ENCODE measurements at regions not wholly inside any gene's neighbourhood (a gene's known extent, or its start where the extent isn't known, plus 50 kb on each side); places are given as distances from the start of the nearest gene placed in this dataset.

GRCh38 chr21:17231124-17231523 is 281.7 kb upstream of the CXADR start:
- Histone ChIP-seq H4K20me1 (ENCODE audit: insufficient read depth, low read length) (no peaks in the 10 kb centered on the region), H3K36me3 (ENCODE audit: insufficient read depth, low read length) (no peaks in the 10 kb centered on the region), H3K27ac (ENCODE audit: low read depth, low read length) (no peak overlapping the region), H3K4me2 (ENCODE audit: insufficient read depth, low read length) (no peak overlapping the region), H3K27me3 (ENCODE audit: insufficient read depth, low read length) (no peaks in the 10 kb centered on the region), H3K79me2 (ENCODE audit: insufficient read depth, low read length) (no peaks in the 10 kb centered on the region), H3K9me3 (ENCODE audit: low read depth, low read length) (no peaks in the 10 kb centered on the region), H3K4me3 (ENCODE audit: insufficient read depth, low read length) (no peak overlapping the region), H3K4me1 (ENCODE audit: insufficient read depth, low read length) (no peaks in the 10 kb centered on the region), H2AFZ (ENCODE audit: low read length) (no peak overlapping the region)
- TF ChIP-seq CTCF (IDR thresholded peaks at IDR 0.05; ENCODE audit: extremely low read depth, low read depth, low read length): no peak
- no peak for DNase-seq (ENCODE audit: insufficient read length, low spot score, missing footprints)

GRCh38 chr21:17231771-17232170 is 281.1 kb upstream of the CXADR start:
- Histone ChIP-seq H3K4me1 (ENCODE audit: insufficient read depth, low read length) (no peaks in the 10 kb centered on the region), H3K79me2 (ENCODE audit: insufficient read depth, low read length) (no peaks in the 10 kb centered on the region), H3K36me3 (ENCODE audit: insufficient read depth, low read length) (no peaks in the 10 kb centered on the region), H2AFZ (ENCODE audit: low read length) (no peak overlapping the region), H4K20me1 (ENCODE audit: insufficient read depth, low read length) (no peaks in the 10 kb centered on the region), H3K27ac (ENCODE audit: low read depth, low read length) (no peak overlapping the region), H3K27me3 (ENCODE audit: insufficient read depth, low read length) (no peaks in the 10 kb centered on the region), H3K9me3 (ENCODE audit: low read depth, low read length) (no peaks in the 10 kb centered on the region), H3K4me3 (ENCODE audit: insufficient read depth, low read length) (no peak overlapping the region), H3K4me2 (ENCODE audit: insufficient read depth, low read length) (no peak overlapping the region)
- no peak for DNase-seq (ENCODE audit: insufficient read length, low spot score, missing footprints)
- no peak for TF ChIP-seq CTCF (IDR thresholded peaks at IDR 0.05; ENCODE audit: extremely low read depth, low read depth, low read length)

DNA sequence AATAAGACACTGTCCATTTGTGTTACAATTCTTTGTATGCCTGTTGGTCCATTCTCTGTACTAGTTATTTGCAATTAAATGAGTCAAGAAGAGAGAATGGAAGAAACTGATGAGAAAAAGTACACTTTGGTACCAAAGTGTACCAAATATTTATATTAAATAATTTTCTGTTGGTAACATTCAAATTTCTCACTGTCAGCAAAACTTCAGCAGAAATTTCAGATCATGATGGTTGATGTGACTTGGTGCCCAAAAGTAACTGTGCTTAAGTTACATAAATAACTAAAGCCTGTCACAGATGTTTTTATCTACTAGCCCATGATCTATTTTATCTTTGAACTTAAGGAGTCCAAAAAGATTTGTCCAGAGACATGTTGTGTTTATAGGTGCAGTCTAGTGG is 274.4 kb upstream of the CXADR start:
- Histone ChIP-seq H4K20me1 (ENCODE audit: insufficient read depth, low read length) (no peaks in the 10 kb centered on the region), H2AFZ (ENCODE audit: low read length) (no peak overlapping the region), H3K4me2 (ENCODE audit: insufficient read depth, low read length) (no peak overlapping the region), H3K27ac (ENCODE audit: low read depth, low read length) (no peak overlapping the region), H3K4me3 (ENCODE audit: insufficient read depth, low read length) (no peak overlapping the region), H3K36me3 (ENCODE audit: insufficient read depth, low read length) (no peaks in the 10 kb centered on the region), H3K9me3 (ENCODE audit: low read depth, low read length) (no peaks in the 10 kb centered on the region), H3K4me1 (ENCODE audit: insufficient read depth, low read length) (no peaks in the 10 kb centered on the region), H3K79me2 (ENCODE audit: insufficient read depth, low read length) (no peaks in the 10 kb centered on the region), H3K27me3 (ENCODE audit: insufficient read depth, low read length) (no peaks in the 10 kb centered on the region)
- no peak for TF ChIP-seq CTCF (IDR thresholded peaks at IDR 0.05; ENCODE audit: extremely low read depth, low read depth, low read length)
- DNase-seq (ENCODE audit: insufficient read length, low spot score, missing footprints): no peak

DNA sequence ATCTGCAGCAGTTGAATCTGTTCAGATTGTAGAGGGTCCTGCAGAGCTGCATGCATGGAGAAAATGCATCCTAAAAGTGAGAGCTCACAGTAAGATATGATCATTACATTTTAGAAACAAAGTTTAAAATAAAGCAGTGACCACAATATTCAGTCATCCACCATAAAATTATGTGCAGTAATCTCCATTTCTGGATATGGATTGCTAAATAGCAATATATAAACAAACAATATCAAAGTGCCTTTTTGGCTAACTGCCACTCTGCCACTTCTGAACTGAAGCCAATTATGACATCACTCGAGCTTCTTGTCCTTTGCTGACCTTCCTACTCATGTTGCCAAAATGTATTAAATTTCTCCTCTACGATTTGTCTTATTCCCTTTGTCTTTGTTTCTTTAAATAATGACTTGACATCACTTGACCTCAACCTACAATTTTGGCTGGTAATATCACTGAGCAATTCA is 262.0 kb upstream of the CXADR start:
- H3K4me2 ChIP-seq (ENCODE audit: insufficient read depth, low read length): no peak overlapping the region
- no peak for DNase-seq (ENCODE audit: insufficient read length, low spot score, missing footprints)
- H3K4me1 ChIP-seq (ENCODE audit: insufficient read depth, low read length): no peaks in the 10 kb centered on the region
- no peaks in the 10 kb centered on the region for H3K27me3 ChIP-seq (ENCODE audit: insufficient read depth, low read length)
- H3K36me3 ChIP-seq (ENCODE audit: insufficient read depth, low read length): no peaks in the 10 kb centered on the region
- no peak overlapping the region for H3K27ac ChIP-seq (ENCODE audit: low read depth, low read length)
- H2AFZ ChIP-seq (ENCODE audit: low read length): no peak overlapping the region
- no peak overlapping the region for H3K4me3 ChIP-seq (ENCODE audit: insufficient read depth, low read length)
- no peaks in the 10 kb centered on the region for H3K9me3 ChIP-seq (ENCODE audit: low read depth, low read length)
- TF ChIP-seq CTCF (IDR thresholded peaks at IDR 0.05; ENCODE audit: extremely low read depth, low read depth, low read length): no peak
- H4K20me1 ChIP-seq (ENCODE audit: insufficient read depth, low read length): no peaks in the 10 kb centered on the region
- H3K79me2 ChIP-seq (ENCODE audit: insufficient read depth, low read length): no peaks in the 10 kb centered on the region
